Renal cortical epithelial cell (primary cell): ENCODE measurements at regions not wholly inside any gene's neighbourhood (a gene's known extent, or its start where the extent isn't known, plus 50 kb on each side); places are given as distances from the start of the nearest gene placed in this dataset.

Experiments
- DNase-seq: peaks from one replicate; pipeline ENCODE4 v3.0.0-alpha.2; 2011; ENCODE audit warnings: low read depth

DNA sequence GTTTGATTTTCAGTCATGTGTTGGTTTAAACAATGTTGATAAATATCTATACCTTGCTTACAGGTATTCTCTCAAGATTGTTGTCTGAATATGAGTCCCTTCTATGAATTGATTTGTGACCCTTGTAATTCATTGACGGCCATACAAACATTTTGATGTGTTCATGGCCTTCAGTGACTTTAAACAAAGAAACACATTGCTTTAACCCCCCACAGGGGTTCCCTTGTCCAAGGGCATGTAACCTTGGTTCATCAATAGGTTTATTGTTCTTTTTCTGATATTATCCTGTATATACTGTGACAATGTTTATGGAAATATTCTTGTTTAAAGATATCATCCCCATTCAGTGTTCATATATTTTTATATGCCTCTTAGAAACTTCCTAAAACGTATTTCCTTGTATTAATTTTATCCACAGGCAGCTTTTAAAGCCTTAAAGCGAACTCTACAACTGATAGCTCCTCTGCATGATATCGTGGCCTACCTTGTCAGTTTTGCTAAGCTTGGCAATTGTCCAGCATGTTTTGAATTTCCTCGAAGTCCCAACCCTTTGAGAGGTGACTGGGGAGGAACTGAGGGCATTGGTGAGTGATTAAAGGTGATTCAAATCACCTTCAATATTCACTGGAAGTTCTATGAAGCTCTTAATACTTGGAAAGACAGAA lies 87.0 kb downstream of the CD164 start:
- DNase-seq, result no peak

DNA sequence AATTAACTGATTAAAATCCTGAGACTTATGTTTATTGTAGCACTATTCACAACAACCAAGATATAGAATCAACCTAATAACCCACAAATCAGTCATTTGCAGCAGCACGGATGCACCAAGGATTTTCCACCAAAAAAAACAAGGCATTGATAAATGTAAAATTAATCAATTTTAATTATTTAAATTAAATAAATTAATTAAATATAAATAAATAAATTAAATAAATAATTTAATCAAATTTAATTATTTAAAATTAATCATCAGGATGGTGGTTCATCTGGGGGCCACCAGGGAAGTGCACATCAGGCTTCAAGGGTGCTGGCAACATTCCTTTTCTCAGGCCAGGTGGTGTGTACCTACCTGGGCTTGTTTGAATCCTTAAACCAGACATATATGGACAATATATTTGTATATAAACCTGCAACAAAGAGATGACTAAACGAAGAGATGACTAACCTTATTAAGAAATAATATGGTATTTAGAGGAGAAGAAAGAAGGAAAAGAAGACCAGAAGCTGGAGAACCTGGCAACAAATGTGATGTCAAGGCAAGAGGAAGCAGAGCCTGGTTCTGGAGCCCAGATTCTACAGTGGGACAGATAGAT lies 89.2 kb downstream of the CD164 start:
- no peak for DNase-seq

DNA sequence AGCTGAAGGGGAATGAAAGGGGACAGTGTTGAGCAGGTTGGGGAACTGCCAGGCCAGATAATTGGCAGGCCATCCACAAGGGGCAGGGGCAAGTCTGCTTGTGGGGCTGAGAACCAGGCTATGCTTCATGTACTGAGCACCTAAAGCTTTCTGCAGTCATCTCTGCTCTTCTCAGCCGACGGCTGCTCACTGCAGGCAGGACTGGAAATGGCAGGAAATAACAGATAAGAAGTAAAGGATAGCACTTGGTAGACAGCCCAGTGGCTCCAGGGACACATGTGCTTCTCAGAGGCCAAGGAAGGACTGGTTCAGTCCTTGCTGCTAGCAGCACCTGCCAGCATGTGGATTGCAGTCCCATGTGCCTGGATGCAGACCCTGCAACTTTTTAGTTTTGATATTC lies 89.8 kb downstream of the CD164 start:
- DNase-seq, result no peak

DNA sequence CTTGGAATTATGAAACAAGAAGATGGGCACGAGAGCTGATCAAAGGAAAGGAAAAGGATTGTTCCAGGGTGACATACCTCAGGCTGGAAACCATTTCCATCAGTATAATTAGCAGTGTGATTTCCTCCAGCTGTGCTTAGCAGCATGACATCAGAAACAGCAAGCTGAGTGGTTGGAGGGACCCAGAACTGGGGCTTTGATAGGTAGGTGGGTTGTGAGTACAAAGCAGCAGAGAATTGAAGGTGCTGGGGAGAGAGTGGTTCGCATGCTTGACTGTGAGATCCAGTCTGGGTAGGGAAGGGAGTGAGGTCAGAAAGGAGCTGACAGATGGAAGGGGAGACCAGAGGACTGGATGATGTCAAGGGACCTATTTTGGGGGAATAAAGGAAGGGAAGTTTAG lies 90.4 kb downstream of the CD164 start:
- no peak for DNase-seq

GRCh38 chr6:109290143-109290931 lies 91.9 kb downstream of the CD164 start:
- no peak for DNase-seq

DNA sequence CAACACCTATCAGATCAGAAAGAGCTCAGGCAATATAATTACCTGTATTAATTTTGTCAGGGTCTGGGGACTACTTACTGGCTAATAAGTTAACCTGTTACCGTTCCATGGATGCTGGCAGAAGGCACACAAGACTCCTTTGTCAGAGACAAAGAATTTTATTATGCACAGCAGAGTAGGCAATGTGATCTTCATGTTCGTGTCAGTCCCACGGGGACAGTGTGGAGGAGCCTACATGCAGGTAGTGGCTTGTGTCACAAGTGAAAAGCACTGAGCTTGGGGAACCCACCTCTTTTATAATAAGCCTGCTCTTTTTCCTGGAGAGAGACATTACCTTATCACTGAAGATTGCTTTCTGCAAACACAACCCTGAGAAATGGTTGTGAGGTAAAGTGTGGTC lies 96.9 kb downstream of the CD164 start:
- DNase-seq, result no peak

- DNase-seq, result no peak
Observed at GRCh38 chr6:109284675-109285074, 97.6 kb downstream of the CD164 start.

- no peak for DNase-seq
Observed at GRCh38 chr6:109282756-109283155, 99.5 kb downstream of the CD164 start.

DNA sequence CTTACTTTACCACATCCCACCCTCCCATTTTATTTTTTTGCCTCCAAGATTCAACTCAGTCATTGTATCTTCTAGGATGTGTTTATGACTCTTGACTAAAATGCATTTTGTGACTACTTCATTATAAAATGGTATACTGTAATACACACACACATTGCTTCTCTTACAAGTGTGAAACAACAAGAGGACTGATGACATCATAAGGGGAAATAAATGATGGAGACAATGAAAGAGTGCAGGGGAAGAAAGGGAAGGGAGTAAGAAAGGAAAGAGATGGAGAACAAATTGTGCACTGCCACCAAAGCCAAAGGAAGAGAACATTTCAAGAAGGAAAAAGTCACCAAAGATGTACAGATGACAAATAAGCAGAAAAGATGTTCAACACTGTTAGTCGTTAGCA lies 102.6 kb downstream of the CD164 start:
- DNase-seq, result no peak

- no peak for DNase-seq
Observed at GRCh38 chr6:109271622-109272021, 110.6 kb downstream of the CD164 start.

DNA sequence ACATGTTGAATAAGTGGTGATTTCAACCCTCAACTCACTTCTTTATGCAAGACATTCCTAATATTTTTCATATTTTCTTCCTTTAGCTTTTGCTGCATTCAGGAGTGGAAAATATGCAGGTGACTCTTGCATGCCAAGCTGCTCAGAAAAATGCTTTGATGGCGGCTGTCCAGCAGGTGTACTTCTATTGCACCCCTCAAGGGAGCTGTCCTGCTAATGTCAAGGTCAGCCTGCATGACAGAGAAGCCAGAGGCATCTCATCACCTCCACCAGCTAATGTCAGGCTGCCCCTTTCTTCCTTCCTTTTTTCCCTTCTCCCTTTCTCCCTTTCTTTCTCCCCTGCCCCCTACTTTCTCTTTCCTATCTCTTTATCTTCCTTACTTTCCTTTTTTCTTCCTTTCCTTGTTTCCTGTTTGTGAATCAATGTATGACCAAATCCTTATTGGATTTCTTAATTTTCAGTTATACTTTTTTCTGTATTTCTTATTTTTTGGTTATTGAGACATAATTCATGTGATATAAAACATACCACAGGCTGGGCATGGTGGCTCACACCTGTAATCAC lies 112.2 kb downstream of the CD164 start:
- DNase-seq, result no peak

DNA sequence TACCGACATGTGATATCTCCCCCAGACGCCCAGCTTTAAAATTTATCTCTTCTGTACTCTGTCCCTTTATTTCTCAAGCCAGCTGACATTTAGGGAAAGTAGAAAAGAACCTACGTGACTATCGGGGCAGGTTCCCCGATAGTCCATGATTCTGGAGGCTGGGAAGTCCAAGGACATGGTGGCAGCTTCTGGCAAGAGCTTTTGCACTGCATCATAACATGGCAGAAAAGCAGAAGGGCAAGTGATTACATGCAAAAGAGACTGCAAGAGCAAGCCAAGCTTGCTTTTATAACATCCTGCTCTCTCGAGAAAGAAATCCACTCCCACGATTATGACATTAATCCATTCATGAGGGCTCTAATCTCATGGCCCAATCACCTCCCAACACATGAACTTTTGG lies 113.2 kb downstream of the CD164 start:
- DNase-seq, result no peak

- no peak for DNase-seq
Observed at GRCh38 chr6:109265530-109265929, 116.7 kb downstream of the CD164 start.

- no peak for DNase-seq
Observed at GRCh38 chr6:109263873-109264700, 118.2 kb downstream of the CD164 start.

- no peak for DNase-seq
Observed at GRCh38 chr6:109262261-109262660, 120.0 kb downstream of the CD164 start.

DNA sequence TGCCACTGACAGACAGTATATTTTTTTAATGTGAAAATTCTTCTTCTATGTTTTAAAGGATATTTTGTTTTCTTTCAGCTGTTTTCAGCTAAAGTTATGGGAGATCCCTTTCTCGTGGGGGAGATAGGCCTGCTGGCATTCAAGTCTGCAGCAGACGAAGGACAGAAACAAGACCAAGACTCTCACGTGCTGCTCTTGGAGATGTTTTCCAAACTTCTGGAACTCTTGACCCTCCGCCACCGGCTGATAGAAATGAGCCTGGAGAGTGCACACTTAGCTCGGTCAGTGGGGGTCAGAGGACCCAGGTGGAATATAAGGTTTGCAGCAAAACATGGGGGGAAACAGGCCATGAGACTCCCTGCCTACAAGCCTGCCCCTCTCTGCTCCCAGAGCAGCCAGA lies 120.5 kb downstream of the CD164 start:
- DNase-seq, result no peak

- DNase-seq, result no peak
Observed at GRCh38 chr6:109260701-109261100, 121.6 kb downstream of the CD164 start.

DNA sequence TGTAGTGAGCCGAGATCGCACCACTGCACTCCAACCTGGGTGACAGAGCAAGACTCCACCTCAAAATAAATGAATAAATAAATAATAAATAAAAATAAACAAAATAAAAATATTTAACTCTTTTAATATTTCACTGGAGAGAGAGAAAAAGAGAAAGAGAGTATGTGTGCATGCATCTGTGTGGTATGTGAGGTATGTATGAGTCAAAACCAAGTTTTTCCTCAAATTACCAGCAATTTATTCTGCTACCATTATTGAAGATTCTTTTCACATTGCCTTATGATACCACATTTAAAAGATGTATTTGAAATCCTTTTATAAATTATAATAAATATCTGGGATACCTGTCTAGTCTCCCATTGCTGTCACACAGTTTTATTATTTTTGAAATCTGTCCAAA lies 122.1 kb downstream of the CD164 start:
- peak; percentile 55 for DNase-seq

- DNase-seq, result peak; percentile 59
Observed at GRCh38 chr6:109258129-109258528, 124.1 kb downstream of the CD164 start.

DNA sequence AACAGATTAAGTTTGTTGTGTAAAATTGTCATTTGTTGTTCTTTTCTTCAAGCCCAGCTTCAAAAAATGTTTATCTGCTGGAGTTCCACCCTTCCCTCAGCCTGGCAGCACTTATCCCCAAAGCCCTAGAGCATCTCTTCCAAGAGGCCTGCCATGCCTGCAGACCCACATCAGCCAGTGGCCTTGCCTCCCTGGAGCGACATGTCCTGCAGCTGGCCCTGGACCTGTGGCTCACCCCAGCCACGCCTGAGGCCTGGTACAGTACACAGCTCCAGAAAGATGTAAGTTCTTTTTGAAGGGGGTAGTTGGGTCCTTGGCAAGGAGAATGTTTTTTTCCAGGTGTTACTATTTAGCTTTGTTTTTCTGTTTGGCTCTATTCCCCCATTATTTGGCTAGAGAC lies 124.8 kb downstream of the CD164 start:
- DNase-seq, result no peak

DNA sequence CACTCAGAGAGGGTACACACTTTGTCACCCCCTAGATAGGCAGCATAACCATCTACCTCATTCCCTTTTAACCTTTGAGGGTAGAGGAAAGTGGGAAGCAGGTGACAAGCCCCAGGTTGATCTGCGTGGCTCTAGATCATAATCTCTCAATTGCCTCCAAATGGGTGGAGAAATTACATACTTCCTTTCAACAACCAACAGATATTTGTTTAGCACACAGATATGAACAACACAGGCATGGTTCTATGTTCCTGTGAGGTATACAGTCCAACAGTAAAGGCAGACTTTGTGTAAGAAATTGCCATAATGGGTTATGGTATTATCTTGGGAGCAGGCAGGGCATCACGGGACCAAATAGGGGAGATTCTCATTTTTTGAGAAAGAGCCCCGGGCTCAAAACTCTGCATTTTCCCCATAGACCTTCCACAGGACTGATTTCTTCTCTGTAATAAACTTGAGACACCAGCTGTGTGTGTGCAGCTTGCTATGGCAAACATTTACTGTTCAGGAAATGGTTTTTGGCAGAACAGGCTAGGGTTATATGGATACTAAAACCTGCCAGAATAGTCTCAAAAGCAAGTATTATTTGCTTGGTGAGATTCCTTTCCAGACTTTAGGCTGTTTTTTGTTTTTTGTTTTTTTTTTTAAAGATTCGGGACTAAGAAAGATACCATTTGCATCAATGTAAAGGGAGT lies 126.2 kb downstream of the CD164 start:
- no peak for DNase-seq
